Activated gamma-delta T cell treated with anti-CD3 and anti-CD28 coated beads, Interleukin-2, amount 50 U/mL, for 16 hours (primary cell): ENCODE measurements at regions not wholly inside any gene's neighbourhood (a gene's known extent, or its start where the extent isn't known, plus 50 kb on each side); places are given as distances from the start of the nearest gene placed in this dataset.
"Not testable (repeated sequence)": the region's sequence is repeated elsewhere in the genome, so short reads cannot be mapped to it uniquely, and the experiment has no call there.

Experiments
- DNase-seq: peaks from one replicate; pipeline ENCODE4 v3.0.0-alpha.2; 2020; ENCODE audit warnings: low read depth

DNA sequence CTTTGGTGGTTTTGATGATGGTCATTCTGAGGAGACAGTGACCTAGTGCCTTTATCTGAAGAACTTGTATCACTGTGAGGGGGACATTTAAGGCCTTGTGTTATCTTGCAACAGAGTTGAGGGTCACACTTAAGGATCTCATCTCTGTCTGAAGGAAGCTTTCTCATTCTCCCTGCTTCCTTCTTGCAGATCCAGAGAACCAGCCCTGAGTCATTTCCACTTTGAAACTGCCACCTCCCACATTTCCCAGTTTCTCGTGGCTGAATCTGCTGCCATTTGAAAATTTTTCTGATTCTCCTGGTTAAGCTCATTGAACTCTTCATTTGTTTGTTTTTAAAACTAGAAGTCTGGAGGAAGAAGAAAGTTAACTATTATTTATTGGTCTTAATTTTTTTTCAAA lies 190.2 kb upstream of the CDH11 start:
- no peak for DNase-seq

- not testable (repeated sequence) for DNase-seq
These were observed 188.6 kb upstream of the CDH11 start for GRCh38 chr16:65310491-65310890.

DNA sequence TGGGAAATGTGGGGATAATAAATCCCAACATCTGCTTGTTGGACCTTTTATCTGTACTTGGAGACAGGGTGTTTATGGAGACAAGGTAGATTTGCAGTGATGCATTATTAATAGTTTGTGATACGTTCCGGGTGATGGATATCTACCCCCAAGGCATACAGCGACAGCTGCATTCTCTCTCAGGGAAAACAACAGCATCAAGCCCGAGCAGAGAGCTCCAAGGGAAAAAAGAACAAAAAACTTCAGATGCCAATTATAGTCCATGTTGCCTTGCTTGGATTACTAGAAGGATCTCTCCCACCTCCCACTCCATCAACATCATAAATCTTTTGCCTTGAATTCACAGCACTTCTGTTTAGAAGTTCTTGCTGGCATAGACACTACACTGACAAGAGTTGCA lies 187.5 kb upstream of the CDH11 start:
- no peak for DNase-seq

- no peak for DNase-seq
These were observed 186.6 kb upstream of the CDH11 start for GRCh38 chr16:65308506-65308905.

- no peak for DNase-seq
These were observed 185.4 kb upstream of the CDH11 start for GRCh38 chr16:65307286-65307685.

GRCh38 chr16:65306722-65307121 lies 184.9 kb upstream of the CDH11 start:
- DNase-seq: no peak

DNA sequence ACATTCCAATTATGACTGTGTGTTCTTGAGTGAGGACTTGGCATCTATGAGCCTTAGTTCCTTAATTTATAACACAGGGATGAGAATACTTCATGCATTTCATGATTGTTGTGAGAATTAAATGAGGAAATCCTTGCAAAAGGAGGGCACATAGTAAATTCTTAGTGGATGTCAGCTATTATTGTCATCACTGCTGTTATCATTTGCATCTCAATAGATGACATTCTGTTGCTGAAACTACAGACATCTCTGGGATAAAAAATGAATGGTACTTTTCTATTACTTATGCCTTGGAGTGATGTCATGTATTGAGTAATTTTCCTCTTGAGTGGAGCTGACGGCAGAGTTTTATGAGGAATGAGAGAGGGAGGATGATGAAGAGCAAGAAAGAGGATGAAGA lies 184.4 kb upstream of the CDH11 start:
- no peak for DNase-seq

GRCh38 chr16:65305266-65305959 lies 183.6 kb upstream of the CDH11 start:
- no peak for DNase-seq

DNA sequence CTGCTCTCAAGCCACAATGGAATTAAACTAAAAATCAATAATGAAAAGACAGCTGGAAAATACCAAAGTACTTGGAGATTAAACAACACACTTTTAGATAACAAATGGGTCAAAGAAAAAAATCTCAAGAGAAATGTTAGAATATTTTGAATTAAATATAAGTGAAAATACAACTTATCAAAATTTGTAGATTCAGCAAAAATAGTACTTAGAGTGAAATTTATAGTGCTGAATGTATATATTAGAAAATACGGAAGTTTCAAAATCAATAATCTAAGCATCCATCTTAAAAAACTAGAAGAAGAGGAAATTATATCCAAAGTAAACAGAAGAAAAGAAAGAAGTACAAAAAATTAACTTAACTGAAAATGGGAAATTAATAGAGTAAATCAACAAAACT lies 179.2 kb upstream of the CDH11 start:
- no peak for DNase-seq

DNA sequence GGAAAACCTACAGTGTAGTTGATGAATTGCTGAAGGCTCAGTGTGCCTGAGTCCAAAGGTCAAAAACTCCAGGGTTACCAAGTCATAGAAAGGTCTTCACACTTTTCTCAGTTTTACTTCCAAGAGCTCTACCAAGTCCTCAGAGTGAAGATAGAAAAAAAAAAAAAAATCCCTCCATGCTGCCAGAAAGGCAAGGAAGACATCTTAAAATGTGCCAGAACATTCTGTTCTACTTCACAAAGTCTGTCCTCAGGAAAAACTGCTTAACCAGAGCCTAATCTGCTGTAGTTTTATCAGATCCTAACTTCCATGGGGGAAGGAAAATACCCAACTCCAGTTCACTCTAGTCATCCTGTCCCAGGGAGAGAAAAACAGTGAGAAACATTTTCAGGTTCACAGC lies 175.6 kb upstream of the CDH11 start:
- DNase-seq: no peak

GRCh38 chr16:65295527-65295926 lies 173.7 kb upstream of the CDH11 start:
- DNase-seq: no peak

DNA sequence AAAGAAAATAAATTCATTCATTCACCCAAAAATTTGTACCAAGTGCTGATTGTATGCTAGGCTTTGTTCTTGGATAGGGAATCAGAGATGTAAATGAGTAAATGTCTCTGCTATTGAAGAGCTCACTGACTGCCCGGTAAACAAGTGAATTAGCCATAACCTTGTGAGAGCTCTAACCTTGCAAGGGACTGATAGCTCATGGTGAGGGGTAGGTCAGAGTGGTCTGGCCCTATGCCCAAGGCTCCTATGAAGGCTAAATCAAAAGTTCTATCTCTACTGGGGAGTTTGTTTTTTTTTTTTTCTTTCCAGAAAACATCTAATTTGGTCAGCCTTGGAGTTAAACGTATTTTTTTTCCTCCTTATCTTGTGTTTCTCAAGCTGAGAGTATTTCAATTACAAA lies 172.8 kb upstream of the CDH11 start:
- DNase-seq: no peak

DNA sequence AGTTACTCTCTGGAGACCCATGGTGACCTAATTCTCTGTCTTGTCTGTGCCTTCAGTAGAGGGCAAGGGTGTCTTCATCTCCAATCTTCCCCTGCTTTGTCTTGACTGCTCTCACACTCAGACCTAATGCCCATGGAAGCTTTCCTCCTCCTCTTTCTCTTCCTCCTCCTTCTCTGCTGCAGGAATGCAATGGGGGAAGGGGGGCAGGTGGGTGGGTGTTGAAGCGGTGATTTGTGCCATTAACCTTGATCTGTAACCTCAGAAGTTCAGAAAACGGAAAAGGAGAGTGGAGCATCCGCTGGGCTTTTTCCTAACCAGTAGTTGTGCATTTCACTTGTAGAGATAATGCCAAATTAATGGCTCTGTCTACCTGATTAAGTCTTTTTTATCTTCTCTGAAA lies 172.3 kb upstream of the CDH11 start:
- DNase-seq: no peak

DNA sequence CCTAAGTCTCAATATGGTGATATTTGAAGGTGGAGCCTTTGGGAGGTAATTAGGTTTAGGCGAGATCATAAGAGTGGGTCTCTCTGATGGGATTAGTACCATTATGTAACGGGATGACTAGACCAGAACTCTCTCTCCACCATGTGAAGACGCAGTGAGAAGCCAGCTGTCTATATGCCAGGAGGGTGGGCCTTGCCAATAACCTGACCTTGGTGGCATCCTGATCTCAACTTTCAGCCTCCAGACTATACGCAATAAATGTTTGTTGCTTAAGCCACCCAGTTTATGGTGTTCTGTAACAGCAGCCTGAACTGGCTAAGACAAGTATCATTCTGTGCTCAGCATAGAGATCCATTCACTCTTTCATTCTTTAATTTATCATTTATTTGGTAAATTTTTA lies 167.2 kb upstream of the CDH11 start:
- DNase-seq: no peak

GRCh38 chr16:65287307-65287706 lies 165.4 kb upstream of the CDH11 start:
- DNase-seq: no peak

DNA sequence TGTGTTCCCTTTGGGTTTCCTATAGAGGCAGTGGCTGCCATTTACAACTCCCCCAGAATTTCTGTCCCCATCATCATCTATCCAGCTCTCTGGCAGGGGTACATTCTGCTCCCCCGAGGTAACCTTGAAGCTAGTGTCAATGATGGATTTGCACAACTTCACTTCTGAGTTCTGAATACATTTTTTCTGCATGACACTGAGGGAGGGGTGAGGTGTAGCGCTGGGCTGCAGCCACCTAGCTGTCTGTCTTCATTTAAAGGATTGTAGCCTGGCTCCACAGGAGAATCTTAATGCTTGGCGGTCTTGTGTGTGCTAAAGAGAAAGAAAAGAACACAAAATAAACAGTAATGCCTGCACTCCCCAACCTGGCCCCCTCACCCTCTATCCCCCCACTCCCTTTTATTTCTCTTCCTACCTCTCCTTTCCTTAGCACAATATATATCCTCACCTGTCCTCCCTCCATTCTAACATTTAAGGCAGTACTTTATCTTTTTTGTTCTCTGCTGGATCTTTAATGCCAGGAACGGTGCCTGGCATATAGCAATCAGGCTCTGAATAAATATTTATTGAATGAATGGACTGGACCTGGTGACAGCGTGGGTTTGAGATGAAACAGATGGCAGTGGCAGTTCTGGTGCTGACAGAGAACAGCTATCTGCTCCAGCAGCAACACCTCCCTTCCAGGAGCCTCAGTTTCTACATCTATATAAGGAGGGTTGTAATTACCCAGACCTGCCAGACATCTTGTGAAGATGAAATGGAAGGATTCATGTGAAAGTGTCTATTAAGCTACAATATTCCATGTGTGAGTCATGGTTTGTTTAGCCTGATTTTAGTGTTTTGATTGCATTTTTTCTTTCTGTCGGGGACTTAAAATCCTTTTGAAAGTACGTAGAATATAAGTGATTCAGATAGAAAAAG lies 163.5 kb upstream of the CDH11 start:
- no peak for DNase-seq

GRCh38 chr16:65284626-65285025 lies 162.8 kb upstream of the CDH11 start:
- no peak for DNase-seq

DNA sequence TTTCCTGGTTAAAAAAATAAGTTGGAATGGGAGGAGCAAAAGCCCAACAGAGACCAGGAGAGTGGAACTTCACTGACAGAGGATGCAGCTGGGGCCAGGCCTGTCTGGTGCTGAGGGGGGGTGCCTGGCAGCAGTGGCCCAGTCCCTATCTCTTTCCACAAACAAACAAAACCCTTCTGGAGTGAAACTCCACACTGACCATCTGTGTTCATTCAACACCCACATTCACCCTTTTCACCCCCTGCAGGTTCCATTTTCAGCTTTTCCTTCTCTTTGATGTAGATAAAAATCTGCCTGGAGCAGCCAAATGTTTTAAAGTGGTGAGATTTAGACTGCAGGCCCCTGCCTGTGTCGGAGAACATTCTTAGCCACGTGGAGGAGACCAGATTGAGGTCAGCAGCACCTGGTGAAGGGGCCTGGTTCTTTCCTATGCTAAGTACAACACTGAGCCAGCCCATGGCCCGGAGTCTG lies 161.4 kb upstream of the CDH11 start:
- no peak for DNase-seq

DNA sequence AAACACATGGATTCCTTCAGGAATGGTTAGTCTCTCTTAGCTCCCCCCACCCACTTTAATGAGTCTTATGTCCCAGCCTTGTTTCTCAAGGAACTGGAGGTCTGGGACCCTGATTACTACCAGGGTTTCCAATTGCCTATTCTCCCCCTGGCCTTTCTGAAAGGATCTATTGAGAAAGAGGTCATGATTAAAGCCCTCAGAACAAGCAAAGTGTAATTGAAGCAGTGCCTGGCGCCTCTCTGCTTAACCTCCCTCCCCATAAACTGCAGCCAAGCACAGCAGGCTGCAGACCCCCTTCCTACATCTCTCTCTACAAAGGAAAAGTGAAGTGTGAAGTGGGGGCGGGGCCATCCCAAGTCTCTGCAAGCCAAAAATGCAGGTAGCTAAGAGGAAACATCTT lies 159.7 kb upstream of the CDH11 start:
- no peak for DNase-seq

DNA sequence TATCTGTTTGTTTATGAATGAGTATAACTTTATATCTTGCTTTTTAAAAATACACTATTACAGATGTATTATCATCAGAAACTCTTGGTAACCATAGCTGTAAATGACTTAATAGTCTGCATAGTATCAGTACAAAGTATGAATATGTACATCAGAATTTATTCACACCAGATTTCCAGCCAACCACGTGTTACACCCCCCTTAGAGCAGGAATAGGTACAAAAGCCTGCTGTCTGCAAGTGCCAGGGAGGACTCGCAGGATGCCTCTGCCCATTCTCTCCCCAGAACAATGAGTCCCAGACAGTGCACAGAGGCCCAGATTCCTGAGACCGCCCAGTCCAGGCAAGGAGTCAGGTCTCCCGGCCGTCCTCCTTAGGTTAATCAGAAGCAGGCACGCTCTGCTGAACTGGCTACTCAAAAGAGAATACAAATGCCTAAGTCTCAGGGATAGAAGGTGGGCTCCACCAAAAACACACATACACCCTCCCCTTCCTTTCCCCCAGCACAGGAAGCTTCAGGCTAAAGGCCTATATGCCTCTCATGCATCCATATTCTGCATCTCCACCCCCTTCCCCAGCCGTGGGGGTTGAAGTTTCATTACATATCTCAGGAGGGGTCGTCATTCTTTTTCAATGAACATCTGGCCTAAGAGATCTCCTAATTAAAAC lies 159.1 kb upstream of the CDH11 start:
- DNase-seq: no peak

GRCh38 chr16:65279576-65279975 lies 157.7 kb upstream of the CDH11 start:
- DNase-seq: no peak

DNA sequence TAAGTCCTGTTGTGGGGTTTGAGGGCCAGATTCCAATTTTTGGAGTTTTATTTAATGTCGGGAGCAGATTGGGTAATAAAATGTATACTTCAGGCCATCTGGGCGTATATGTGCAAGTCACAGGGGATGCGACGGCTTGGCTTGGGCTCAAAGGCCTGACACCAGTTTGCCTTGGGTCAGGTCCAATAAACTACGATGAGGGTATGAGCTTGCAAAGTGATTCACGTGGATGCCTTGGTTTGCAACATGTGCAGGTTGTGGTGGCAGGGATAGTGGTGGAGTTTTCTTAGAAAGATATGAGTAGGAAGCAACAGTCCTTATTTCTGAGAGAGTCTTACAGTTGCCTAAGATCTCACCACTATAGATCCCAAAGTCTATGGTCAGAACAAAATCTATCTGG lies 157.0 kb upstream of the CDH11 start:
- no peak for DNase-seq

DNA sequence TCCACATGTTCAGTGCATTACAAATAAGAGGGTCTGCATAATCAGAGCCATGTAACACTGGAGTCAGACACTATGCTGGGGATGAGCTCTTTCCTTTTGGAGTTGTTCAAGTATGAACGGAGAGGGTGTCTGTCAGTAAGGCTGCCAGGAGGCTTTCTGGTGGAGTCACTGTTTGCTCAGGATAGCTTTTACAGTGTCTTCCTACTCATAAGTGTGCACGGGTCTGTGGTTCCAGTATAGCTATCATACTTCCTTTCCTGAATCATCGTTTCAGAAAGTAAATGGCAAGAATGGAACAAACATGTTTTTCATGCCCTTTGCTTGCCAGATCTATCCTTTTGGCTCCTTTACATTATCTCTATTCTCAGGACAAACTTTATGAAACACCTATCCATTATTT lies 152.7 kb upstream of the CDH11 start:
- DNase-seq: no peak
